GM18502 (cell line): ENCODE measurements at regions not wholly inside any gene's neighbourhood (a gene's known extent, or its start where the extent isn't known, plus 50 kb on each side); places are given as distances from the start of the nearest gene placed in this dataset.

Experiments
- ATAC-seq: cut with Tn5 transposase; IDR thresholded peaks from one replicate; pipeline ENCODE4 v1.9.1; 2021; ENCODE audit warnings: mild to moderate bottlenecking; ENCODE audit not compliant: unreplicated experiment, poor library complexity

DNA sequence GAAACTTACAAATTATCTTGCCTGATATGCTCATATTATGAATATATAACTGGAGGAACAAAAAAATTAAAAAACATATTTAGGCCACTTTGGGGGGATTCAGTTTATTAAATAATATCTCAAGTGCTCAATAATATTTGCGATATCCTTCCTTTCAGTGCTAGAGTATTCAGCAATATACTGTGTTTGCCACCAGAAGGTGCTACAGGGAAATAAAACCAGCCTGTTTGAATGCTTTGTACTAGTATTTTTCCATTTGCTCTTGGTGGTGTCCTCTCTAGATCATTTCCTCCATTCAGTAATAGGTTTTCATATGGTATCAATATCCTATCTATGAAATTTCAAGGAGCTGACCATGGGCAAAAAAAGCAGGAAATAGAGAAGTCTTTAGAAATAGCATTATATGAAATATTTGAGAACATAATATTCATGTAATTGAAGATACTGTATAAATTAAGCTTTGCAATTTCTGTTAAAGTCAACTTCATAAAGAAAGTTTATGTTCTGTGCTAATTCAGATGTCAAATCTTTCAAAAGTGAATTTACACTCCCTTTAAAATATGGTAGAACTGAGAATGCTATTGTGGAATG is 106.2 kb upstream of the NAV3 start:
- ATAC-seq: peak; percentile 68

DNA sequence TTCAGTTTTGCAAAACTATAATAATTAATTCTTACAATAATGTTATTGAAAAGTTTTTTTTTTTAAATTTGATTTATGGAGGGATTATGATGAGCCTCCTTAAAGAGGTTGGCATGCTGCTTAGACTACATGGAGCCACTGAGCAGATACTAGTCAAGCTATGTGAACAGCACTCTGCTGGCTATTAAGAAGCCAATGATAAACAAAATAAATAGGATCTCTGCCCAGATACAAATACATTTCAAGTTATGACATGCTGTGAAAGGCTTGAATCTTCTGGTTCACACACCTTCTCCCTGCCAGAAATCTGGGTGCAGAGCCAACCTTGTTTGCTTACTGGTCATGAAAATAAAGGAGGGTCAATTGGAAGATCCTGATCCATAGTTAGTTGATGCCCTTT is 107.4 kb upstream of the NAV3 start:
- ATAC-seq: no peak

DNA sequence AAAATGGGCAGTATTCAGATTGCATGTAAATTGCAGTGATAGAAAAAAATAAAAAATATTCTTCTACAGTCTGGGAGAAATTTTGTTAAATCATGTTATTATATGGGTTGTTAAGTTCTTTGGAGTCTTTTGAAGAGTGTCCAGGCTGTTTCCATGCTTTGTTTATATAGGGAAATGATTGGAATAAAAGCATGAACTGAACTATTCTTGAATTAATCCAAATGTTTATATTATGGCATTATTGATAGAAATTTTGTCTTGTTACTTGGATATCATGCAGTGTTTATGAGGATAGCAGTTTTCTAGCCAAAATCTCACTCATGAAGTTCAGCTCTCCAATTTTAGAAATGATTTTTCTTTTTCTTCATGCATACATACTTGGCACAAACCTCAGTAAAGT is 108.2 kb upstream of the NAV3 start:
- ATAC-seq: no peak

GRCh38 chr12:77720258-77720657 is 110.4 kb upstream of the NAV3 start:
- ATAC-seq: no peak

DNA sequence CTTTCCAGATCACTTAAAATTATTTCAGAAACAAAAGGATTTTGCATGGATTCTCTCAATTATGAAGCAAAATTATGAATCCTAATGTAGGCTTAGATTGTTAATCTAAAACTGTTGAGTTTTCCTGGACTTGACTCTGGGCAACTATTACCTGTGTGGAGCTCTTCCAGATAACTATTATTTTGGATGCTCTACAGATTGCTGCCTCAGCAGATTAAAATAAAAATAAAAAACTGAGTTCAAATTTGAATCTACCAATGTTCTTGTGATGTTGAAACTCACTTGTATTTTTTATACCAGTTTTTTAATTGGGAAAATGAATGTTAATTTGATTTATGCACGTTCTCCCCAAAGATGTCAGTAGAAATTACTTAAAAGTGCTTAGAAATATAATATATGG is 120.5 kb upstream of the NAV3 start:
- no peak for ATAC-seq

- ATAC-seq: no peak
Observed at GRCh38 chr12:77697126-77697525, 133.6 kb upstream of the NAV3 start.

- no peak for ATAC-seq
Observed at GRCh38 chr12:77696183-77696582, 134.5 kb upstream of the NAV3 start.

GRCh38 chr12:77689510-77690086 is 141.1 kb upstream of the NAV3 start:
- ATAC-seq: no peak

DNA sequence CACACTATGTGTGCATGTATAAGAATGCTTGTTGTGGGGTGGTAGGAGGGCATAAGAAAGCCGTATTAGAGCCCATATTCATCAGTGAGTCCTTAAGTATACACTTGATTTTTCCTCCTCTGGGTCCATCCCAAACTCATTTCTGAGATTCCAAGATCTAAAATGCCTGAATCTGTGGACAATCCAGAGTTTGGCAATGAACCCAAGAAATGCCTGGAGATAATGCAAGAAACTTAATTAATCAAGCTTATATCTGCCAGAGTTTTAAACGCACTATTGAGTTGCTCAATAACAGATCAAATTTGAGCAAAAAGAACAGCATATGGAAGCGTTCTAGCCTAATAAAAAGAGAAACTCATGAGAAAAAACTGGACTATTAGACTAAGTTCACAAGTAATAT is 143.4 kb upstream of the NAV3 start:
- no peak for ATAC-seq

DNA sequence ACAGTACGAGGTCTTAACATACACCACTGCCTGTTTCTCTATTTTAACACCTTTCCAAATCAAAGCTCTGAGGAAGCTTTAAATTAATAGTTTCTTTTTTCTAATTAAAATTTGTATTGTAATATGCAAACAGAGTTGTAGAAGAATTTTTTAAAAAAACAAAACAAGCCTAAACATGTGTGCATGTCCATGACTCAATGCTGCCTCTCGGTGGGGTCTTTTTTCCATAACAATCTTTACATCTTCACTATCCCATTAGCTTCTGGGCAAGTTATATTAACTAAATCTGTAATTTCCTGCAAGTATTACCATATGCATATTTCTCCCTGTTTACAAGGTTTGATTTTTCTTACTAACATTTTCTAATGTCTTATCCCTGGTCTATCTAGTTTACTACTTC is 143.9 kb upstream of the NAV3 start:
- no peak for ATAC-seq

GRCh38 chr12:77685901-77686300 is 144.8 kb upstream of the NAV3 start:
- ATAC-seq: no peak

DNA sequence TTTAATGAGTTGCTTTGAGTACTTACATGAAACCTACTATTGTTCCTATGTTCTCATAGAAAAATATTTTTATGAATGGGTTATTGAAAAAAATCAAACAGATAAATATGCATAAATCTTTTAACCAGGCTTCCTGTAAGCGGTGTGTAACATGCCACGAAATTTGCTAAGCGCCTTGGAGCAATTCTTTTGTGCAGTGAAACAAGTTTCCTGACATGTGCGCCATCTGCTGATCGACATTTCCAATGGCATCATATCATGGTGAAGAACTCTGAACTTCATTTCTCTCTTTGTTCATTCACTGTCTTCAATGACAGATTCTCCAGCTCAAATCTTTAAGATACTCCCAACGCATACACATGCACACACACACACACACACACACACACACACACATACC is 145.6 kb upstream of the NAV3 start:
- ATAC-seq: peak; percentile 79

- ATAC-seq: no peak
Observed at GRCh38 chr12:77682488-77682887, 148.2 kb upstream of the NAV3 start.

DNA sequence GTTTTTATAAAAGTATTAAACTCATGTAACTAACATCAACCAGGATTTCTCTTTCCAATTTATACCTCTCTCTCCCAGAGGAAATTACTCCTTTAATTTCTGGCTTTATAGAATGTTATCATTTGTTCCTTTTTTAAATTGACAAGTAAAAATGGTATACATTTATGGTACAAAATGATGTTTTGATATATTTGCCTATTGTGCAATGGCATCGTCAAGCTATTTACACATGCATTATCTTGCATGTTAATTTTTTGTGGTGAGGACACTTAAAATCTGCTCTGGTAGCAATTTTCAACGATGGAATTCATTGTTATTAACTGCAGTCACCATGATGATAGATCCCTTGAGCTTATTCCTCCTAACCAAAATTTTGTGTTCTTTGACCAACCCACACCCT is 149.0 kb upstream of the NAV3 start:
- ATAC-seq: no peak

DNA sequence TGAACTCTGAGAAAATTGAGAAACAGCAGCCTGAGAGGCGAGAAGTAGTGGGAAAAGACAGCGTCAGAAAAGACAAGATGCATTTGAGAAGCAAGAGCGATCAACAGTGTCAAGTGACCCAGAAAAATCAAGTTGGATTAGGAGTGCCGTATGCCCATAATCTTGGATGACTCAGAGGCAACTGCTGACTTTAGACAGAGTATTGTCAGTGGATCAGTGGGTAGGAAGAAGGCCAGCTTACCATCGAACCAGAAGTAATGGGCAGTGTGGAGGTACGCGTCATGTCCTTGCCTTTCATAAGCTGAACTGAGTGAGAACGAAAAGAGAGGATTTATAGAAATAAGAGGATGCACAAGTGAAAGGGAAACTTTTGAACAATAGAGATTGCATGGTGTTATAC is 151.0 kb upstream of the NAV3 start:
- ATAC-seq: no peak

DNA sequence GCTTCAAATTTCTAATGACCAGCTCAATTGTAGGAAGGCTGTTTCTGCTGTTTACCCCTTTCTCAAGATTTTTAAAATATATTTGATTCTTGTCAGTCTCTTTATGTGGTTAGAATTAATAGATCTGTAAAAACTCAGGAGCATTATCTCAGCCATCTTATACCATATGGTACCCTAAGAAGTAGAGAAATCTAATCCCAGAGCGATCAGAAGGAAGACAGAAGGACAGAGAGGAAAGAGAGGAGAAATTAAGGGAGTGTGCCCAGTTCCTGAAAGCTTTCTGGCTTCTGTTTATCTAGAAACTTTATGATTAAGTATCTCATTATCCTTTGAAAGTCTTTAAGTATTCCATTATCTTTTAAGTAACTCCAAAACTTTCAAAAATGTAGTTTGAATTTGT is 152.1 kb upstream of the NAV3 start:
- ATAC-seq: no peak

DNA sequence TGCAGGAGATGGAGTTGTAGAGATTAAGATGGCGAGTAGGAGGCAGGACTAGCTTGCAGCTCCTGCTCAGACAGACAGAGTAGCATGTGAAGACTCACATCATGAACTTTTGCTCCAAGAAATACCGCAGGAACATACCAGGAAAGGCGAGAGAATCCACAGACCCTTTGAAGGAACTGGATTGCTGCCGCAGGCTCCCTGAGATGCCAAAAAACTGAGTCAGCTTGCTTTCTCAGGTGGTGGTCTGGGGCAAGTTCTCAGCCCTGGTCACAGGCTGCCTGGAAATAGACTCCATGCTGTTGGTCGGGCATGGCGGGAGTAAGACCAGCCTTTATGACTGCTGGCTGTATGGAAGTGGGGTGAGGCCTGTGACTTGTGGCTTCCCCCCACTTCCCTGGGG is 163.6 kb upstream of the NAV3 start:
- no peak for ATAC-seq

DNA sequence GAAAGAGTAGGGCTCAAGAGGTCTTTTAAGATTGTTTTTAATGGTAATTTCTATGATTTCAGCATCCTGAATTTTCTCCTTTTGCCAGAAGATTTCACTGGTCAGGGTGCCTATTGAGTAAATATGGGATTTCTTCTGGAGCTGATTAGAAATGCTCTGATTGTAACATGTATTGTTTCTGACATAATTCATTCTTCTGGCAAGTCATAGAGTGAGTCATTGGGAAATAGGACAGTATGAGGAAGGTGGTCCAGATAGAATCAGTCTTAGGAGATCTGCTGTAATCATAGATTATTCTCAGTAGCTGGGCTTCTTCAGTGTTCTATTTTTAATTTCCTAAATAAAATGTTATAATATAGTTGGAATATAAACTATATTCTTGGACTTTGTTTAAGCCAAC is 182.0 kb upstream of the NAV3 start:
- ATAC-seq: no peak

DNA sequence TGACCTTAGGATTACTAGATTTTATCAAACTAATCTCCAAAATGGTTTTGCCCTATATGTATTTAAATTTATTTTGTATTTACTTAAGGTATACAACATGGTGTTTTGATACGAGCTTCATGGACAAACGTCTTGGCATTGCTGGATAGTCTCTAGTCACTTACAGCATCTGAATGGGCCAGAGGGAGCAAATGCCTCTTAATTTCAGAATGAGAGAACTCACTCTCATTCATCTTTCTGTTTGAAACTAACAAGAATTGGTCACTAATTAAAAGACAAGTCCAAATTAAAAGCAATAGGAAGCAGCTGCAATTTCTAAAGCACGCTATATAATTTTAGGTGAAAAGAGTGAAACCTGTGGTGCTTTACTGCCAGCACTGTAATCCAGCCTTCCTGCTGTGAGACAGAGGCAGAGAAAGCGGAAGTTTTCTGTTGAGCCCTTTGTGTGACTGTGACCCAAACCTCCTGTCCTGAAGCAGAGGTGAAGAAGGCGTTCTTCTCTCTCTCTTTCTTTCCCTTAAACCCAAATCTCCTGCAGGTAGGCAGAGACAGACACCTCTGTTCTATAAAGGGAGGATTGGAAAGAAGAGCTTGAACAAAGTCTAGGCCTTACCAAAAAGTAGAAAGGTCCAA is 184.6 kb upstream of the NAV3 start:
- ATAC-seq: peak; percentile 56

GRCh38 chr12:77644915-77645605 is 185.6 kb upstream of the NAV3 start:
- no peak for ATAC-seq

DNA sequence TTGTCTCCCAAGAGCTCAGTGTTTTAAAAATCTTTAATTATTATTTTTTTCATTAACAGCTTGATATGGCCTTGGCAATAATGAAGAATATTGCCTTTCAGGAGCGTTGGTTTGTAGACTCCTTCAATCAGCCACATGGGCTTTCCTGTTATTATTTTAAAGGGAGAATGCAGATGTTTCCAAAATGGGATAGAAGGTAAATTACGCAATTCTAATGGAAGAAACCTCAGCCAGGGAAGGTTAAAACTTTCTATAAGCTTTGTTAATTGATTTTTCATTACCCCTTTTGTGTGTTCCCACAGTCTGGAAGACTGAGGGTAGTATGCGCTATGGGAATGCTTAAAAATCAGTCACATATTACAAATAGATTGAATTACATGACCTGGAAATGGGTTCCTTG is 188.4 kb upstream of the NAV3 start:
- ATAC-seq: no peak

- no peak for ATAC-seq
Observed at GRCh38 chr12:77640356-77640755, 190.3 kb upstream of the NAV3 start.
